Stimulated activated CD4-positive, alpha-beta T cell treated with anti-CD3 and anti-CD28 coated beads, Interleukin-12 subunit alpha, Interleukin-12 subunit beta, amount 100 ng/mL, for 24 hours (primary cell): ENCODE measurements at regions not wholly inside any gene's neighbourhood (a gene's known extent, or its start where the extent isn't known, plus 50 kb on each side); places are given as distances from the start of the nearest gene placed in this dataset.
A peak's percentile ranks its signal among the peaks of the same experiment; 100 is the strongest.
"Not testable (repeated sequence)": the region's sequence is repeated elsewhere in the genome, so short reads cannot be mapped to it uniquely, and the experiment has no call there.

ENCODE experiments used
- DNase-seq, 2 experiments: peaks; one replicate each; pipeline ENCODE4 v3.0.0-alpha.2; 2020; ENCODE audit warnings: low read depth in 2 of 2

DNA sequence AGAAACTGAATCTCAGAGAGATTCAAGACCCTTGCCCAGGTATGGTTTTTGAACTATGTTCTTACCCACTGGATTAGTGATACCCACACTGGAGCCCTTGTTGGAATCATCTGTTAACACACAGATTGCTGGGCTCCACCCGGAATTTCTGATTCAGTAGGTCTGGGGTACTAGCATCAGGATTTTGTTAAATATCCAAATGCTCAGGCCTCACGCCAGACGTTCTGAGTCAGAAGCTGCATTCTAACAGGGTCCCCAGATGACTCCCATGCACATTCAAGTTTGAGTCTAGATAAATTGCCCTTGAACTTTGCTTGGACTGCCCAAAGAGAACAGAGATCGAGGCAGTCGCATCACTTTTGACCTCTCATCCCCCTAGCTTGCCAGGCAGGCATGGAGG, 182.0 kb upstream of the WWC1 start:
- DNase-seq = no peak

DNA sequence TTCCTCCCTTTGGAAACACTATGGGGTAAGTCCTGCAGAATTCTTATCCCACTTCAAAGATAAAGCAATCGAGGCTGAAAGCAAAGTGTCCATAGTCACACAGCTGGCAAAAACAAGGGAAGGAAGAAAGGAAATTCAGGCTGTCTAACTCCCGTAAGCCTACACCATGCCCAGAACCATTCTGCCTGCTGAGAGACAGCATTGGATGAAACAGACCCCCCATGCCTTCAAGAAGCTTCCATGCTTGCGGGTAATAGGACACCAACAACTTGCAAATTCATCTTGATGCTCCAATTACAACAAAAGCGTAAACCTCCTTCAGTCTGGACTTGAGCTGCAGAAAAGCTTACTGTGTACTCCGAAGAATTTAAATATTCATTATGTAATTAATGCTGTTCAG, 181.1 kb upstream of the WWC1 start:
- DNase-seq = no peak

DNA sequence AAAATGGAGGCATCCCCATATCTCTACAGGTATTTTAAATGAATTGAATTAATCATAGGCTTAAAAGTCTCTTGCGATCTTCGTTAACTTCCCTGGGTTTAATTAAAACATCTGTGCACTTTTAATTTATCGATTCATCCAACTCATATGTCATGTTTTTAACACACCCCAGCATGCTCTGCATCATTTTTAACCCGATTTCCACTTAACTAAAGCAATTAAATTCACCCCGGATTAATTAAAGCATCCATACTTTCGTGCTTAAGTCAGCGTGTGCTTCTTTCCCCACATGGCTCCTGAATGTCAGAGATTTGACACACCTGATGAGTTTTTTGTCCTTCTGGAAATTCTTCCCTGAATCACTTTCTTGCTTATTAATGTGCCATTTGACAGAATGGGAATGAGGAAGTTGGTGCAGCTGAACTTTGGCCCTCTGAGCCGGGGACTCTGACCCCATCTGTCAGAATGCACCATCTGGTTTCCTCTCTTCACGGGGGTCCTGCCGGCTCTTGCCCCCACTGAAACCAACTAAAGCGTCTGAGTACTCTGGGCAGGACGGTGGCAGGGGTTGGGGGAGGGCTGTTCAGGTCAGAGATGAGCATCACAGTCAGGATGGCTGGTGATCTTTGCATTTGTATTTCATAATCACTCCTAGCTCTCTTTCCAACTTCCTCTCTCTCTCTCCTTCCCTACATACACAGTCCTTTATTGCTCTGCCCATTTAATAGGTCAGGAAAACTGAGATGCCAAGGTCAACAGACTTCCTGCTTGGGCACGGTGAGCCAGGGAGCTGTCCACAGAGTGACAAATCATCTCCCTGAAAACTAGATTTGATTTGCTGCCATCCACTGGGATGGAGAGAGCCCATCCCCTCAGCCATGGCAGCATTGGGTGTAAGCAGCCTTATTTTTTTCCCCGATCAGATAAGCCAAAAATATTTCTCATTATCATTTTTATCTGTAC, 180.3 kb upstream of the WWC1 start:
- DNase-seq = no peak

DNA sequence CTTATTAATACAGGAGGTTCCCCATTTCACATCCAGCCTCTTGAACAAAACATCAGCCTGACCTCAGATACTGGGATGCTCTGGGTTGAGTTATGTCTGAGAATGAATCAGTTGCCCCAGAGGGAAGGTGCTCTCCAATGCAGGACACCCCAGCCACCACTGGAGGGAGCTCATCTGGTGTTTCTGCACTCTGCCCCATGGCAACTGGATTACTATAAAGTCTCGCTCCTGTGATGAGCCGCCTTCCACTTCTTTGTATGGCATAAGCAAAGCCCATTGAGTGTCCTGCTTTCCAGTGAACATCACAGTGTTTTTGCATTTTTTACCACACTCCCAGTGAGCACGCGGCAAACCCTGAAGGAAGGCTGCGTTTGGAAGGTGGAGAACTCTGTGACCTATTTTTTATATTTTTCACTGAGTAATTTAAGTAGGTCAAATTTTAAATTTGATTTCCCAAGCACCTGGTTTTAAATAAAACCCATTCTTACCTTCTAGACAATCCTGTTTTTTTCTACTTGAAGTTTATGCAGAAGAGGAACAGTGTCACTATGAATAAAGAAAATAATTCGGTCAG, 176.9 kb upstream of the WWC1 start:
- DNase-seq = peak; percentile 5 to 25

DNA sequence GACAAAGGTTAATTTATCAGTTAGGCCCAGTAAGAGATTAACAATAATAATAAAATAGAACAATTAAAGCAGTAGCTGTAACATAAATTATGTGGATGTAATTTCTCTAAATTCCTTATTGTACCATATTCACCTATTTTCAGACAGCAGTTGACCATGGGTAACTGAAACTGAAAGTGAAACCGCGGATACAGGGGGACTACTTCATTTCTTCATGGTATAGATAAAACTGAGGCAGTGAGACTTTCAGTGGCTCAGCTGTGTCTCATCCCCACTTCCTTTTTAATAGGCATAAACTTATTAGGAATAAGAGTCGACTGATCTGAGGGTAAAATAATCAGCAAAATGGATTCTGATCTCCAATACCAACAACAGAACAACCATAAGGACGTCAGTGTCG, 174.0 kb upstream of the WWC1 start:
- DNase-seq = no peak

DNA sequence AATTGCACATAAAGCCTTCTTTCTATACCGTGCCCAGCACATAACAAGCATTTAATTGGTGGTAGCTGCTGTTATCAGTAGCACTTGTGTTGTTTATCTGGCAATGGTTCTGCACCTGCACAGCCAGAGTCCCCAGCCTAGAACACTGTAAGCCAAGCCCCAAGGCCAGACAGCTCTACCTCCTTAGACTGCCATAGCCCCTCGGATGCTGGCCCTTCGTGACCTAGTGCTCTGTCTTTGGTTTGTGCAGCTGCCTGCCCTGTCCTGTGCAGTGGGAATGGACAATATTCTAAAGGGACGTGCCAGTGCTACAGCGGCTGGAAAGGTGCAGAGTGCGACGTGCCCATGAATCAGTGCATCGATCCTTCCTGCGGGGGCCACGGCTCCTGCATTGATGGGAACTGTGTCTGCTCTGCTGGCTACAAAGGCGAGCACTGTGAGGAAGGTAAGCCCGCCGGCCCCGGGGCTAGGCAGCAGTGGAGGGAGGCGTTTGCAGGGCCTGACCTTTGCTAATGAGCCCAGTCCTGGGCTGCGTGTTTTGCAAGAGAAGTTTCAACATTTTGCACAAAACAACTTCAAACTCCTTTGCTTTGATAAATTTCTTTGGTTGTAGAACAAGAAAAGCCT, 173.3 kb upstream of the WWC1 start:
- DNase-seq = no peak

DNA sequence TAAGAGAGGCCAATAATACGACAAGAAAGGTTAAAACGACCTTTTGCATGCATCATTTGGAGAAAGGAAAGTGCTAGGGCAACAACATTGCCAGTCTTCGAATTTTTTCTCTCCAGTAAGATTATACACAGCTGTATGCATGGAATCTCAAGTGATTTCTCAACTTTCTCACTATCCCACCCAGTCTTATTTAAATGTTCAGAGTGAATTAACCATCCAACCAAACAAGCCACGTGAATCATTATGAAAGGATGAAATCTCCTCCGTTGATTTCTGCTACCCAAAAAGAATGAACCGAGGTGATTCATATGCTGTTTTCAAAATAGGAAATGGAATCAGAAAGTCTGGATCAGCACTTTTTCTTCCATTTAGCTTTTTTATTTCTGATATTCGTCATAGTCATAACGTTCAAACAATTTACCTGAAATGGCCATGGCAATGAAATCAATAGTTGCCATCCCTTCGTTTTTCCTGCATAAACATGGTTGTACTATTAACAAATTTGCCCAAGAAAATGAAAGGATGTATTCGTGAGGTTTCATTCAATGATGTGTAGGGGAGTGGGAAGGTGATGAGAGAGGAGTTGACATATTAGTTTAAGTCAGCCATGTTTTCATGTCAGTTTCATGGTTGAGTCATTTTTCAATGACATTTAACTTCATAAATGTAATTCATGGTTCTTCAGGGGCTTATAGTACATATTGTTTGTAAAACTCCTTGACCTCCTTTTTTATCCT, 170.9 kb upstream of the WWC1 start:
- no peak for DNase-seq

DNA sequence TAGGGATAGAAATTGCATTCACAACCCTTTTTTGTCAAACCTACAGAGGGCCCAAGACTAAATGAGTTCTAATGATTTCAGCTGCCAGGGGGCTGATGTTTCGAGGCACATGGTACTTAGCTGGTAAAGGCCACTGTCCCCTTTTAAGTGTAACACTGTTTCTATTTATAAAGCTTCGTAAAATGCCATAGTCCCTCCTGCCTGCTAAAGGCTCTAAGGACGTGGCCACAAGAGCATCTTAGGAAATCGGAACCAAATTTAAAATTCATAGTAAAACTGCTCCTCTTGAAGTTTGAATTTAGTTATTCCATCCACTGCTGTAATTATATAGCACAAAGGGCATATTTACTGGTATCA, 170.3 kb upstream of the WWC1 start:
- DNase-seq = no peak

DNA sequence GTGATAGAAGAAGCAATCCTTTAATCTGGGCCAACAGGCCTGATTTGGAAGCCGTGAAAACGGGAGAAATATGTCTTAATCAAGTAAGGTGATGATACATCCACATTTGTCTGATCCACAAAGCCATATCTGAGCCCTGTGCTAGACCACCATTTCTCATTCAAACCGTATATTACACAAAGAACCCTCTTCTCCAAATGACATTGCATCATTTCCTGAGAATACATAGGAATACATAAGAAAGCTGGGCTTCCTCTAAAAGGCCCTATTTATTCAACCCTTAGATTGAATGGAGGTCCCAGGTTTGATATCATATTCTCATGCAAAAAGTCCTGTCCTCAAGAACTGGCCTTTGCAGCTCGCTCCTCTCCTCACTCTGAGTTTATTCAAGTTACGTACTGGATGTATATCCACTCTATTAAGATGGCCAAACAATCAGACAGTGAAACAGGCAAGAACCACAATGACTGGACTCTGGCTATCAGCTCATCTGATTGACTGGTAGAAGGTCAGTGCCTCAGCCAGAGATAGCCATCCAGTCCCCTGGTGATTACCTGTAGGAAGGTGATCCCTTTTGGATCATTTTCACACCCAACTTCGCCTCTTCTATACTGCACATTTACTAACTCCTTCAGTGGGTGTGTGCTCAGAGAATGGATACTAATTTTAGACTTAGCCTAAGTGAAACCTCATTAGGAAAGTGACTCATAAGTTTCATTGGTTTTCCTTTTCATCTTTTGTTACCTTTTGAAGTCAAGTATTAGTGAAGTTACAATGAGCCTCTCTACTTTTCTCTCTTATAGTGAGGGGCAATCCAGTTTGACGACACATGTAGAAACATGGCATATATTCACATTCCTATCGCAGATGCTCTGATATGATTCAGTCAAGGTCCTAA, 167.6 kb upstream of the WWC1 start:
- no peak for DNase-seq

DNA sequence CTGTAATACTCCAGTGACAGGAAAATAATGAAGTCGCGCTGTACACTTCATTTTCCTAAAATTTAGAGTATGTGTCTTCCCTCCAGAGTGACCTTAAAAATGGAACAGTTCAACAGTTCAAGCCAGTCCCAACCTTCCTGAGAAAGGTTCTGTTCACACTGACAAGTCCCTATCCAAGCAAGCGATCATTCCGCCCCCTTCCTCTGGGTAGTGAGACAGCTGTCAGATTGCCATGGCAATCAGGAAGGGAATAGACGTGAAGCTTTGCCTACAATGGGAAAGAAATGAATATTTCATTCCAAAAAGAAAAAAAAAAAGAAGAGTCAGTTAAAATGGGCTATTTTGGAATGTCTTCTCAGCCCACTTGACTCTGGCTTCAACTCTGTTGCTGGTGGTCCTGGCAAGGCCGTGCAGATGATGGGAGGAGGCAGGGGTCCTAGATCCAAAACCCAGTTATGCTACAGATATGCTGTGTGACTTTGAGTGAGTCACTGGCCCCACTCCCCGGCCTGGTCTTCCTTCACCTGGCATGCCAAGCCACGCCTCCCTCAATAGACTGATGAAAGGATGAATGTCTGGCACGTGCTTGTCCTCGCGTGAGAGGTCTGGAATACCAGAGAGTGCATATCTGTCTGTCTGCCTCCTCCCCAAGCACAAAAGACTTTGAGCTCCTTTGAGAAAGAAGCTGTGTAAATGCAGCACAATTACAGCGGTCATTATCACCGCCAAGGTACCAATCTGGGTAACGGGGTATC, 165.8 kb upstream of the WWC1 start:
- no peak for DNase-seq

DNA sequence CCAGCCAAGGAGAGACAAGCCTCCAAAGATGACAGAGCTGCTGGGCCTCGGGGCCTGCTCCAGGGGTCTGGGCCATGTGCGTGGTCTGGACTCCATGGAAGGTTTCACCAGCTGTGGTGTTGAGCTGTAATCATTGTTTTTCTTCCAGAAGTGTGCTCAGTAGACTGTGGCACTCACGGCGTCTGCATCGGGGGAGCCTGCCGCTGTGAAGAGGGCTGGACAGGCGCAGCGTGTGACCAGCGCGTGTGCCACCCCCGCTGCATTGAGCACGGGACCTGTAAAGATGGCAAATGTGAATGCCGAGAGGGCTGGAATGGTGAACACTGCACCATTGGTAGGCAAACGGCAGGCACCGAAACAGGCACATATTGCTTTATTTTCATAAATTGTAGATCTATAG, 164.8 kb upstream of the WWC1 start:
- DNase-seq = no peak

DNA sequence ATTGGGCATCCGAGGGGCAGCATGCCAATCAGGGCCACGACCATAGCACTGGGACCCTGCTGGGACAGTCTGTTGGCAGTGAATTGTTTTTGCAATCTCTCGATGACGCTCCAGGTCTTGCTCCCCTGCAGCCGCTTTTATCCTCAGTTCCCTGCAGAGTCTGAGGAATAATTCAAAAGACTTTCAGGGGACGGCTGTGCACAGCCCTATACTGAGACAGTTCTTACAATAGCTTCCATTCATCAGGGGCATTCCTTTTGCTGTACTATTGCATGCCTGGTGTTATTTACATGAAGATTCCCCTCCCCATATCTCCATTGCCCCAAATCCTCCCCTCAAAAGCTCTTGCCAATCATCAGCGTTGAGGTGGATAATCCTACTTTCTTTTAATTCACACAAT, 163.3 kb upstream of the WWC1 start:
- no peak for DNase-seq

DNA sequence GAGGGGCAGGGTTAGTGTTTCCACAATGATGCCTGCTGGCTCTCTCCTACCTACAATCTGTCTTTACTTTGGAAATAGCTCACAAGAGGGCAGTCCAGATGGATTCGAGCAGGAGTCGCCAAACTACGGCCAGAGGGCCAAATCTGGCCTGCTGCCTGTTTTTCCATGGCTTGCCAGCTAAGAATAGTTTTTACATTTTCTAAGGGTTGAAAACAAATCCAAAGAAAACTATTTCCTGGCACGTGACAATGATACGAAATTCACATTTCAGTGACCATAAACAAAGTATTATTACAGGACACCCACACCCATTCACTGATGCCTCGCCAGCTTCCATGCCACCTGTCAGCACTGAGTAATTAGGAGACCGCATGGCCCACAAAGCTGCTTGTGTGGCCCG, 162.9 kb upstream of the WWC1 start:
- no peak for DNase-seq

DNA sequence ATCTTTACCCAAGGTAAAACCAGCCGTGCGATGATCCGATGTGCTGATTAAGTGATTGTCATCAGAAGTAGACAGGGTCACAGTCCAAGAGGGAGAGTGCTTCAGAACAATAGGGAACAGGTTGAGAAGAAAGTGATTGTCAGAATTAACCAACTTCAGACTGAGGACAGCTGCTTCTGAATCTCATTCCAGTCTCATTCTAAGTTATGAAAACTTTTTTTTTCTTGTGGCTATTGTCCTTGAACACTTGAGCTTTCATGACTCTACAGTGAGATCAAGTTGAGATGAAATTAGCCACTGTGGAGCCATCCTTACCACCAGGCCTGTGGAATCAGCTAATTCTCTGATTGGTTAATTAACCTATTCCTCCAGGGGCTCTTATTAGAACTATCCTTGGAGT, 159.9 kb upstream of the WWC1 start:
- no peak for DNase-seq

DNA sequence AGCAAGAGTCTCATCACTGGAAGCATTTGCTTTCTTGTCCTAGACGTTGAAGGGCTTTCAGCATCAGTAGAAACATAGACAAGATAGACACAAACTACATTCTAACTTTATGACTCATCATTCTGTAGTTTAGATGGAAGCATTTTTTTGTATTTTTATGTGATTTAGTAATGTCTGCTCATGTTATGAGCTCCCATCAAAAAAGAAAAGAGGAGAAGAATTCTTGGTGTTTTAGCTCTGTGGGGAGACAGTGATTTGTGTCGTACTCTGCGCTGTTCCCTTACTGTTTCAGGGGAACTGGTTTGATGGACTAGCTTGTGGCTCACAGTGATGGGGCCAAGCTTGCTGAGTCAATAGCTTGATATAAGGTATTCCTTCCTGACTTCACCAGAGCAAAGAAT, 159.2 kb upstream of the WWC1 start:
- no peak for DNase-seq

DNA sequence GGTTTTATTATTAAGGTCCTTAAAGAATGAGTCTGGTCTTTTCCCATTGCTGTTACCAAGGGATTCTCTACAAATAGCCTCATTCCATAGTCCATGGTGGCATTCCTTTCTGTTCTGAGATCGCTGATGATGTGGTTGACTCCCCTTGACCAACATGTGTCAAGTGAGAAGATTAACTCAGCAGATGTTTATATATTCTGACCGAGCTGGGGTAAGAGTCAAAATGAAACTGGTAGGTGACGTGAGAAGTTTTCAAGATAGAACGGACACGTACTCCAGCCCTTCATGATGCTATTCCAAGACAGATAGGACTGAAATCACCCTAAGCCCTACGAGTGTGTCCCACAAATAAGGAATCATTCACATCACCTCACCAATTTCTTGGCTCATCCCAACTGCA, 155.5 kb upstream of the WWC1 start:
- no peak for DNase-seq

DNA sequence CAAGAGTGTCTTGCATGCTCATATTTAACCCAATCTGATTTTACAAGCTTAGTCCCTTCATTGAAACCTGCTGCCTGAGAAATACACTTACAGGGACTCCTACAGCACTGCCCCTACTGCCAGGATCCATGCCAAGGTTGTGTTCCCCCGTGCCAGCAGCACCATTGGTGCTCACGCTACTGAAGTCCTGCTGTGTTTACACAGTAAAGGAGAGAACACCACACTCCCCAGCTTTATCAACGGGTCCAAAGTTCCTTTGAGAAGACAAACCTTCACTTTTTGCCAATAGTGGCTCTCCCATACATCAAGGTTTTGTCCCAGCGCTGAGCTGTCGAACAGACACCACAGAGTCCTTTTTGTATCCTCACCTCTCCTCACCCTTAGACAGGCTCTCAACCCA, 155.1 kb upstream of the WWC1 start:
- DNase-seq = no peak

DNA sequence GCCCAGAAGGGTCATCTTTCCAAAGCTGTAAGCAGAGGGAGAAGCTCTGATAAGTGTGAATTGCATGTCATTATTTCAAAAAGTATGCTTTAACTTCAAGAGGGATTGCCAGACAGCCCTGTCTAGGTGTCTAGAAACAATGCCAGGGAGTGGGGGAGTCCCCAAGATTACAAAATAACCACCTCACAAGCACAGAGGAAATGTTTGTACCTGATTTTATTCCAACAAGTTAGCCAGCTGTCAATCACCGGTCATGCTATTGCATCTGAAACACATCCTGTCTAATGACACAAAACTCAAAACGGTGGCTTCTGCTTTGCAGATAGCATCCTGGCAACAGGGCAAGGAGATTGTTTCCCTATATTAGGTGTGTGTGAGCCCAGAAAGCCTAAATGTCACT, 154.2 kb upstream of the WWC1 start:
- no peak for DNase-seq

DNA sequence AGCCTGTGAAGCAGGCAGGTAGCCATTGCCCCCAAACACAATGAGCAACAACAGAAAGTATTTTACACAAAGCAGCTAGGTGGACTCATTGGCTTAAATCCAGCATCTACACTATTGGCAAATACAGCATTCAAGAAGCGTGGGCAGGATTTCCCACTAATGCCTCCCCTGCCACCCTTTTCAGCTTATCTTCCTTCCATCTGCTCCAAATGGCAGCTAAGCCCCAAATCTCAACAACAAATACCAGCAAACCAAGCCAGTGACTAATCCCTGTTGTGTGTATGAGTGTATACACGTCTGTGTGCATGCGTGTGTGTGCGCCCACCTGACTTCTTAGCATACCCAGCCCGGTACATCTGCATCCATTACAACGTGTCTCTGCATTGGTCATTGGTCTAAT, 151.2 kb upstream of the WWC1 start:
- no peak for DNase-seq

DNA sequence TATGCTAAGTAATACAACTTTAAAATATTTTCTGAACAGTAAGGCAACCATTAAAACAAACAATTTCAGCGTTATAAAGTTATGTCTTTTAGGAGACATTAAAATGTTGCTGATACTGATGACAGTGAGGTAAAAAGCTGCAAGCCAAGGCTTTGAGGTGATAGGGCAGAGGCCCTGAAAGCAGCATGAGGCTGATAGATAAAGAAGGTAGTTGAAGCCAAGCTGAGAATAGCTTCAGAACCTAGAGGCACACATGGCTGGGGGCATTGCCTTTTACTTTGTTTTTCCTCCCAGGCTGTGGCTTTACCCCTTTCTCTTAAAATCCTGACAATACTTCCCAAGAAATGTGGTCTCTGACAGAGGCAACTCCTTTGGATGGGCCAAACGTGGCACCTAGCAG, 149.0 kb upstream of the WWC1 start:
- DNase-seq = no peak

DNA sequence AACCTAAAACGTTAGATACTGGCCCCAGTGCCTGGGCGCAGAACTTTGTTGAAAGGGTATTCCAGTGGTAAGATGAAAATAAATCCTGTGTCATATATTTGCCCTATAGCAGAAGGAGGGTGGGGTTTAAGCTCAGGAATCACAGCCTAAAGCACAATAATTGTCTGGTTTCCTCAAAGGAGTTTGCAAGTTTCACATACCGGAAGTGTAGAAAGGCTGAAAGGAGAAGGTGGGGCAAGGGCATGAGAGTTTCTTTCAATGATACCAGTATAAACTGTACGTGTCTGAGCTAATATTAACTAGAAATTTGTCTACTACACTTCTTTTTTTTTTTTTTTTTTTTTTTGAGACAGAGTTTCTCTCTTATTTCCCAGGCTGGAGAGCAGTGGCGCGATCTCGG, 147.9 kb upstream of the WWC1 start:
- not testable (repeated sequence) for DNase-seq
